ENCODE measurements at regions not wholly inside any gene's neighbourhood (a gene's known extent, or its start where the extent isn't known, plus 50 kb on each side); places are given as distances from the start of the nearest gene placed in this dataset.

DNA sequence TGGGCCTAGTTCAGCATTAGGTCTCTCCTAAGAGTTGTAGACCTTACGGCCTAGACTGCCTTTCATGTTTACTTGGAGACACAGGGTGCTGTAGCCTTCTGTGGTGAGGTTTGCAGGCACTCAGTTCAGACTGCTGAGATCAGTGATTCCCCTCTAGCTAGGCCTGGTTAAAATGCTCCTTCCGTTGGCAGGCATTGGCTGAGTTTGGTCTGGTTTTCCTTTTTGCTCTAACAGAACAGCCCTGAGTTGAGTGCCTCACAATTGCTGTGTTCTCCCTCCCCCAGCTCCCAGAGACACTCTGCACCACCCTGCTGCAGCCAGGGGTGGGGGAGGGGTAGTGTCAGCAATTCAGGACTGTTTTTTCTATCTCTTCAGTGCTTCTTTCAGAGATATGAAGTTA lies 178.9 kb upstream of the DYRK2 start:
- Histone ChIP-seq H3K9me3 (ENCODE audit: control insufficient read depth, insufficient read depth, low read length) (no peaks in the 10 kb centered on the region), H3K9me2 (replicated peaks; ENCODE audit: control insufficient read depth, low read length) (no peaks in the 10 kb centered on the region), H3K27ac (ENCODE audit: low read depth, low read length) (no peak overlapping the region), H3K27me3 (ENCODE audit: control insufficient read depth, low read length) (no peaks in the 10 kb centered on the region), H3K4me1 (ENCODE audit: control insufficient read depth, low read length) (no peaks in the 10 kb centered on the region), H3K36me3 (ENCODE audit: control insufficient read depth, low read length) (no peaks in the 10 kb centered on the region), H3K4me3 (ENCODE audit: low read length) (no peak overlapping the region), H3K4me2 (ENCODE audit: low read length) (no peak overlapping the region), H3F3A (ENCODE audit: control insufficient read depth, insufficient read depth) (no peaks in the 10 kb centered on the region), H4K20me1 (ENCODE audit: control insufficient read depth, insufficient read depth, low read depth, low read length) (no peaks in the 10 kb centered on the region), H3K79me2 (ENCODE audit: control insufficient read depth, low read length) (no peaks in the 10 kb centered on the region)
- TF ChIP-seq, protein P1, sequence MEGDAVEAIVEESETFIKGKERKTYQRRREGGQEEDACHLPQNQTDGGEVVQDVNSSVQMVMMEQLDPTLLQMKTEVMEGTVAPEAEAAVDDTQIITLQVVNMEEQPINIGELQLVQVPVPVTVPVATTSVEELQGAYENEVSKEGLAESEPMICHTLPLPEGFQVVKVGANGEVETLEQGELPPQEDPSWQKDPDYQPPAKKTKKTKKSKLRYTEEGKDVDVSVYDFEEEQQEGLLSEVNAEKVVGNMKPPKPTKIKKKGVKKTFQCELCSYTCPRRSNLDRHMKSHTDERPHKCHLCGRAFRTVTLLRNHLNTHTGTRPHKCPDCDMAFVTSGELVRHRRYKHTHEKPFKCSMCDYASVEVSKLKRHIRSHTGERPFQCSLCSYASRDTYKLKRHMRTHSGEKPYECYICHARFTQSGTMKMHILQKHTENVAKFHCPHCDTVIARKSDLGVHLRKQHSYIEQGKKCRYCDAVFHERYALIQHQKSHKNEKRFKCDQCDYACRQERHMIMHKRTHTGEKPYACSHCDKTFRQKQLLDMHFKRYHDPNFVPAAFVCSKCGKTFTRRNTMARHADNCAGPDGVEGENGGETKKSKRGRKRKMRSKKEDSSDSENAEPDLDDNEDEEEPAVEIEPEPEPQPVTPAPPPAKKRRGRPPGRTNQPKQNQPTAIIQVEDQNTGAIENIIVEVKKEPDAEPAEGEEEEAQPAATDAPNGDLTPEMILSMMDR (IDR thresholded peaks at IDR 0.05; ENCODE audit: low read depth, low read length, poor library complexity, severe bottlenecking), result no peak
- TF ChIP-seq EZH2phosphoT487 (IDR thresholded peaks at IDR 0.05; ENCODE audit: borderline replicate concordance, low read length), result no peak

DNA sequence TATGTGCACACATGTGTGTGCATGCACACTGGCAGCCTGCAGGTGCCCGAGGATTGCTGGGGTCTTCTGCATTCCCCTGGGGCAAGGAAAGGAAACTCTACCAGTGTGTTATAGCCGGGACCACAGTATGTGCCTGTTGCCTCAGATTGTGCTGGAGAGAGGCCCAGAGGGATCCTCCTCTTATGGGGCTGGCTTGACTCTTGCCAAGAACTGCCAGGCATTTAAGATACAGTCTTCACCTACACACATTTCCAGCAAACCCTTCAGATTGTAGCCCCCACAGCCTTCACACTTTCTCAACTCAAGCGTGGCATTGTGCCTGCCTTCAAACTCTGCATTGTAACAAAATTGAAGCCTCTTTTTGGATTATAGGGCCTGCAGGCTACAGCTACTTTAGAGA lies 176.7 kb upstream of the DYRK2 start:
- Histone ChIP-seq H3K79me2 (ENCODE audit: control insufficient read depth, low read length) (no peaks in the 10 kb centered on the region), H3K36me3 (ENCODE audit: control insufficient read depth, low read length) (no peaks in the 10 kb centered on the region), H3K4me1 (ENCODE audit: control insufficient read depth, low read length) (no peaks in the 10 kb centered on the region), H3F3A (ENCODE audit: control insufficient read depth, insufficient read depth) (no peaks in the 10 kb centered on the region), H3K4me3 (ENCODE audit: low read length) (no peak overlapping the region), H4K20me1 (ENCODE audit: control insufficient read depth, insufficient read depth, low read depth, low read length) (no peaks in the 10 kb centered on the region), H3K9me3 (ENCODE audit: control insufficient read depth, insufficient read depth, low read length) (no peaks in the 10 kb centered on the region), H3K27ac (ENCODE audit: low read depth, low read length) (no peak overlapping the region), H3K27me3 (ENCODE audit: control insufficient read depth, low read length) (no peaks in the 10 kb centered on the region), H3K9me2 (replicated peaks; ENCODE audit: control insufficient read depth, low read length) (no peaks in the 10 kb centered on the region), H3K4me2 (ENCODE audit: low read length) (no peak overlapping the region)
- TF ChIP-seq, protein P1 (IDR thresholded peaks at IDR 0.05; ENCODE audit: low read depth, low read length, poor library complexity, severe bottlenecking), result no peak
- TF ChIP-seq EZH2phosphoT487 (IDR thresholded peaks at IDR 0.05; ENCODE audit: borderline replicate concordance, low read length), result no peak

DNA sequence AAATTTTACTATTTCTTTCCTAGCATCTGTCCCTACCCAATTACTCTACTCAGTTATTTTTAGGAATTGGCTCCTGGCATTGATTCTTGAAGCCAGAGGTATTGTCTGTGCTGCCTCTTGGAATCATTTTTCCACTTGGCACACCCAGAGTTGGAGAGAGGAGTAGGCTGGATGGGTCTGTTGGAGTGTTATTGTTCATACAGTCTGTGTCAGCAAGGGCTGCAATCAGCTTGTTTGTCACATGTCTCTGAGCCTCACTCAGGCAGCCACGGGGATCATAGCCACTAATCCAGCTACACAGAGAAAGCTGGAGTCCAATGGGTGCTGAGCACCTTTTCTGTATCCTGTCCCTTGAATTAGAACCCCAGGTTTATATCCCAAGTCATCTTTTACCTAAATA lies 176.0 kb upstream of the DYRK2 start:
- no peak overlapping the region for H3K27ac ChIP-seq (ENCODE audit: low read depth, low read length)
- no peaks in the 10 kb centered on the region for H3K9me2 ChIP-seq (replicated peaks; ENCODE audit: control insufficient read depth, low read length)
- H3K79me2 ChIP-seq (ENCODE audit: control insufficient read depth, low read length), result no peaks in the 10 kb centered on the region
- no peaks in the 10 kb centered on the region for H3K27me3 ChIP-seq (ENCODE audit: control insufficient read depth, low read length)
- H3K36me3 ChIP-seq (ENCODE audit: control insufficient read depth, low read length), result no peaks in the 10 kb centered on the region
- H3K4me2 ChIP-seq (ENCODE audit: low read length), result no peak overlapping the region
- H3K4me3 ChIP-seq (ENCODE audit: low read length), result no peak overlapping the region
- H3K4me1 ChIP-seq (ENCODE audit: control insufficient read depth, low read length), result no peaks in the 10 kb centered on the region
- no peaks in the 10 kb centered on the region for H3F3A ChIP-seq (ENCODE audit: control insufficient read depth, insufficient read depth)
- TF ChIP-seq, protein P1 (IDR thresholded peaks at IDR 0.05; ENCODE audit: low read depth, low read length, poor library complexity, severe bottlenecking), result no peak
- TF ChIP-seq EZH2phosphoT487 (IDR thresholded peaks at IDR 0.05; ENCODE audit: borderline replicate concordance, low read length), result no peak
- no peaks in the 10 kb centered on the region for H4K20me1 ChIP-seq (ENCODE audit: control insufficient read depth, insufficient read depth, low read depth, low read length)
- H3K9me3 ChIP-seq (ENCODE audit: control insufficient read depth, insufficient read depth, low read length), result no peaks in the 10 kb centered on the region
